Left ventricle myocardium inferior (tissue), 1 donor: ENCODE measurements at regions not wholly inside any gene's neighbourhood (a gene's known extent, or its start where the extent isn't known, plus 50 kb on each side); places are given as distances from the start of the nearest gene placed in this dataset.

ENCODE experiments used
- DNase-seq: peaks from one replicate; pipeline ENCODE4 v3.0.0-alpha.2; 2020
- H3K27ac ChIP-seq: fragments of 200-600 bp; replicated peaks from 2 replicates; pipeline ENCODE4 v1.8.0; 2021
- H3K27me3 ChIP-seq: fragments of 200-600 bp; 2 replicates; pipeline ENCODE4 v1.8.0; 2021; ENCODE audit warnings: low read depth
- H3K36me3 ChIP-seq: fragments of 200-600 bp; 2 replicates; pipeline ENCODE4 v1.8.0; 2021
- H3K4me1 ChIP-seq: fragments of 200-600 bp; 2 replicates; pipeline ENCODE4 v1.8.0; 2021
- H3K4me3 ChIP-seq: fragments of 200-600 bp; 2 replicates; pipeline ENCODE4 v1.8.0; 2021; ENCODE audit warnings: mild to moderate bottlenecking, moderate library complexity
- H3K9me3 ChIP-seq: fragments of 200-600 bp; replicated peaks from 2 replicates; pipeline ENCODE4 v1.8.0; 2021
- CTCF ChIP-seq: fragments of 200-600 bp; IDR thresholded peaks from 2 replicates; pipeline ENCODE4 v1.8.0; 2021; ENCODE audit warnings: antibody characterized with exemption, mild to moderate bottlenecking, borderline replicate concordance
- intact Hi-C: fragments of 100-400 bp; cut with micrococcal nuclease; formaldehyde crosslinking; loops from one replicate; pipeline ENCODE4 v1.11.0; 2022
- donor health status: DM: no; HTN: yes; CAD: no; lungs with severe emphysema.

DNA sequence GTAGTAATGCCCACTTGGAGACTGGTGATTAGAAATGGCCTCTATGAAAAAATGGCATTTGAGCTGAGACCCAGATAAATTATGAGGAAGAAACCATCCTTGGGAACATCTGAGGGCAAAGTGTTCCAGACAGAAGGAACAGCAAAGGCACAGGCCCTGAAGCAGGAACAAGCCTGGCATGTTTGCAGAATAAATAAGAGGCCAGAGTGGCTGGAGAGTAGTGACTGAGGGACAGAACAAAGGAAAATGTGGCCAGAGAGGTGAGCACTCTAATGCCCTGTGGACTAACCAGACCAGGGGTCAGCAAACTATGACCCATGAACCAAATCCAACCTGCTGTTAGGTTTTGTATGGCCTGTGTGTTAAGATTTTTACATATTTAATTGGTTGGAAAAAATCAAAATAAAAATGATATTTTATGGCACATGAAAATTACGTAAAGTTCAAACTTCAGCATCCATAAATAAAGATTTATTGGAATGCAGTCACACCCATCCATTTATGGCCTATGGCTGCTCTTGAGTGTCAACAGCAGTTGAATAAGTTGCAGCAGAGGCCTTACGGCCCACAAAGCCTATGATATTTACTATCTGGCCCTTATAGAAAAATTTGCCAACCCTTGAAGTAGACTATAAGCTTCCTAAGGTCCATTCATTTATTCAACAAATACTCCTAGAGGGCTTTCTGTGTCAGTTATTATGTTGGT, 210.0 kb upstream of the TOX3 start:
- Histone ChIP-seq H3K4me3 (no peak overlapping the region), H3K4me1 (no peaks in the 10 kb centered on the region), H3K27ac (no peak overlapping the region), H3K9me3 (no peaks in the 10 kb centered on the region), H3K36me3 (no peaks in the 10 kb centered on the region), H3K27me3 (no peaks in the 10 kb centered on the region)
- intact Hi-C loops = no loop called here
- DNase-seq = no peak
- no peak for TF ChIP-seq CTCF

GRCh38 chr16:52755396-52755795, 208.5 kb upstream of the TOX3 start:
- Histone ChIP-seq H3K9me3 (no peaks in the 10 kb centered on the region), H3K4me3 (no peak overlapping the region), H3K36me3 (no peaks in the 10 kb centered on the region), H3K27ac (no peak overlapping the region), H3K27me3 (no peaks in the 10 kb centered on the region), H3K4me1 (no peaks in the 10 kb centered on the region)
- intact Hi-C loops = no loop called here
- DNase-seq = no peak
- no peak for TF ChIP-seq CTCF

GRCh38 chr16:52751035-52751434, 204.1 kb upstream of the TOX3 start:
- Histone ChIP-seq H3K4me1 (no peaks in the 10 kb centered on the region), H3K27ac (no peak overlapping the region), H3K27me3 (no peaks in the 10 kb centered on the region), H3K4me3 (no peak overlapping the region), H3K9me3 (no peaks in the 10 kb centered on the region), H3K36me3 (no peaks in the 10 kb centered on the region)
- DNase-seq = no peak
- intact Hi-C loops = no loop called here
- no peak for TF ChIP-seq CTCF

DNA sequence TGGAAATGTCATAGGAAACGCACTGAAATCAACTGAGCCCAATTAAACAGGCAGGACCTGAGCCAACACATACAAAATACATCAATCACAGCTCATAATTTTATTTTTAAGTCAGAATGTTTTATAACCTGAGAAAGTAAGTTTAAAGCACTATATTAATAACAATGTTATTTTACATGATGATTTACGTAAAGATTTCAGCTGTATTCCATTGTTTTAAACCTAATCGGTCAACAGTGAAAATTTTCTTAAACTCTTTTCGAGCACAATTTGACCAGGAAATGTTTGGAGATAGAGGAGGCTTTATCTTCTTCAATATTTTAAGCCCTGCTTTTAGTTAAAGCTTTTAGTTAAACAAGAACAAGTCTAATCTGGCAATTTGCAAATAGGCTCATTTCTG, 201.8 kb upstream of the TOX3 start:
- Histone ChIP-seq H3K27me3 (no peaks in the 10 kb centered on the region), H3K4me3 (no peak overlapping the region), H3K36me3 (no peaks in the 10 kb centered on the region), H3K27ac (no peak overlapping the region), H3K4me1 (no peaks in the 10 kb centered on the region), H3K9me3 (no peaks in the 10 kb centered on the region)
- DNase-seq = no peak
- intact Hi-C loops = no loop called here
- no peak for TF ChIP-seq CTCF

GRCh38 chr16:52747088-52747595, 200.2 kb upstream of the TOX3 start:
- Histone ChIP-seq H3K27ac (no peak overlapping the region), H3K27me3 (no peaks in the 10 kb centered on the region), H3K4me3 (no peak overlapping the region), H3K9me3 (no peaks in the 10 kb centered on the region), H3K36me3 (no peaks in the 10 kb centered on the region), H3K4me1 (no peaks in the 10 kb centered on the region)
- DNase-seq = no peak
- intact Hi-C loops = no loop called here
- no peak for TF ChIP-seq CTCF
